Calu3 (cell line): ENCODE measurements at regions not wholly inside any gene's neighbourhood (a gene's known extent, or its start where the extent isn't known, plus 50 kb on each side); places are given as distances from the start of the nearest gene placed in this dataset.

Experiments
- BruUV-seq: library from RNA; stranded (reverse); fragments of 400-500 nt; replicated peaks from 2 replicates; lab custom pipeline; 2021; lab: Mats Ljungman, UMichigan
- CTCF ChIA-PET: fragments of 300-600 bp; sonication (Branson Sonifier 250); formaldehyde crosslinking; loops from one replicate; lab custom pipeline; 2022; ENCODE audit warnings: antibody characterized with exemption; lab: Charles Lee
- DNase-seq: peaks from one replicate; pipeline ENCODE4 v3.0.0; 2022
- H3K27ac Mint-ChIP-seq: one replicate; pipeline ENCODE4 v1.8.0; 2022; ENCODE audit warnings: mixed read lengths; ENCODE audit not compliant: unreplicated experiment
- H3K27me3 Mint-ChIP-seq: one replicate; pipeline ENCODE4 v1.8.0; 2022; ENCODE audit warnings: mixed read lengths; ENCODE audit not compliant: unreplicated experiment
- H3K36me3 Mint-ChIP-seq: one replicate; pipeline ENCODE4 v1.8.0; 2022; ENCODE audit warnings: mild to moderate bottlenecking, moderate library complexity, mixed read lengths; ENCODE audit not compliant: insufficient read depth, unreplicated experiment
- H3K4me1 Mint-ChIP-seq: one replicate; pipeline ENCODE4 v1.8.0; 2022; ENCODE audit warnings: mild to moderate bottlenecking, low read depth, mixed read lengths; ENCODE audit not compliant: unreplicated experiment
- H3K4me3 Mint-ChIP-seq: one replicate; pipeline ENCODE4 v1.8.0; 2022; ENCODE audit warnings: mild to moderate bottlenecking, low read depth, moderate library complexity, mixed read lengths; ENCODE audit not compliant: unreplicated experiment
- H3K9me3 Mint-ChIP-seq: one replicate; pipeline ENCODE4 v1.8.0; 2022; ENCODE audit warnings: low read depth, mixed read lengths; ENCODE audit not compliant: unreplicated experiment
- intact Hi-C: fragments of 100-400 bp; cut with micrococcal nuclease; formaldehyde crosslinking; loops from one replicate; pipeline ENCODE4 v1.10.0; 2022; ENCODE audit not compliant: unreplicated experiment
- TF ChIP-seq, protein P1 (sequence below): fragments of 200-600 bp; IDR thresholded peaks from one replicate; pipeline ENCODE4 v1.8.0; 2022; ENCODE audit warnings: antibody characterized with exemption; ENCODE audit not compliant: unreplicated experiment

DNA sequence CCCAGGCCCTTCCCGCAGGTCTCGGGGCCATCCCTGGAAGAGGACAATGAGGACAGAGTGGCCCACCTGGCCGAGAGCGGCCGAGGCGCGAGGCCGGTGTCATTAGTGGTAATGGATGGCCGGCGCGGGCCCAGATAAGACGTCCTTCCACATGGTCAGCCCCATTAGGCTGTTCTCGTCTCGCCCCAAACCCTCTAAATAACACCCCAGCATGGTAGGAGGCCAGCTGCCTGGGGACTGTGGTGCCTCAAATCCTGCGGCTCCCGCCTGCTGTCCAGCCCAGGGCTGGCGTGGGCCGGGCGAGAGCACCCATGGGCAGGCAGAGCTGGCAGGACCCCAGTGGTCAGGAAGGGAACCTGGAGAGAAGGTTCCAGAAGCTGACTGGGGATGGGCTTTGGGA, 121.7 kb downstream of the FAM53A start:
- CTCF ChIA-PET = interaction anchor here (0.7 kb wide), 1 partner anchor 39 kb away, joined by 3 read pairs; no protein-coding TSS in a partner anchor

DNA sequence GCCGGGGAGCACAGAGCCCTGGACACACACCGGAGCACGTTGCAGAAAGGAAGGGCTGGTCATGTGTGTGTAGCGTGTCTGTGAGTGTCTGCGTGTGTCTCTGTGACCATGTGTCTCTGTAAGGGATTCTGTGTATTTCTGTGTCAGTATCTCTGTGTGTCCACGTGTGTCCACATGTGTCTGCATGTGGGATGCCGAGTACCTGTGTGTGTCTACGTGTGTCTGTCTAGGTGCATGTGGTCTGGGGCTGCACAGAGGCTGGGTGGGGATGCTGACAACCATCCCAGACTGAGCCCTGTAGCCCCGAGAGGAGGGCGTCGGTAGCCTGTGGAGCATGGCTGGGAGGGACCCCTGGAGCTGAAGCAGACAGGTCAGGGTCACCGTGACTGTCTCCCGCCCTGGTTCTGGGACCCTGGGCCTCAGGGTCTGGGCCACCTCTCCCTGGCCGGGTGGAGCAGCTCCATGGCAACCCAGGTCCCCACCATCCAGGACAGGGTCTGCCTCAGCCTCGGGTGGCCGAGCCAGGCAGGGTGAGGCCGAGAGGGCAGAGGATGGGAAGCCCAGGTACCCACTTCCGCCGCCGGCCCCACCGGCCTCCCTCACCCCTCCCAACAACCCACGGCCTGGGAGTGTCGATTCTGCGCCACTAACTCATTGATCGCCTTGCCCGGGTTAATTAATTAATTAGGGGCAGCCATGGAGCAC, 122.7 kb downstream of the FAM53A start:
- peaks cover 83% of the 10 kb centered on the region for H3K27me3 Mint-ChIP-seq
- H3K27ac Mint-ChIP-seq = no peak overlapping the region
- no peak overlapping the region for H3K4me3 Mint-ChIP-seq
- H3K36me3 Mint-ChIP-seq = no peaks in the 10 kb centered on the region
- intact Hi-C loops = no loop called here
- no TSS peak for BruUV-seq
- DNase-seq = no peak
- TF ChIP-seq, protein P1, sequence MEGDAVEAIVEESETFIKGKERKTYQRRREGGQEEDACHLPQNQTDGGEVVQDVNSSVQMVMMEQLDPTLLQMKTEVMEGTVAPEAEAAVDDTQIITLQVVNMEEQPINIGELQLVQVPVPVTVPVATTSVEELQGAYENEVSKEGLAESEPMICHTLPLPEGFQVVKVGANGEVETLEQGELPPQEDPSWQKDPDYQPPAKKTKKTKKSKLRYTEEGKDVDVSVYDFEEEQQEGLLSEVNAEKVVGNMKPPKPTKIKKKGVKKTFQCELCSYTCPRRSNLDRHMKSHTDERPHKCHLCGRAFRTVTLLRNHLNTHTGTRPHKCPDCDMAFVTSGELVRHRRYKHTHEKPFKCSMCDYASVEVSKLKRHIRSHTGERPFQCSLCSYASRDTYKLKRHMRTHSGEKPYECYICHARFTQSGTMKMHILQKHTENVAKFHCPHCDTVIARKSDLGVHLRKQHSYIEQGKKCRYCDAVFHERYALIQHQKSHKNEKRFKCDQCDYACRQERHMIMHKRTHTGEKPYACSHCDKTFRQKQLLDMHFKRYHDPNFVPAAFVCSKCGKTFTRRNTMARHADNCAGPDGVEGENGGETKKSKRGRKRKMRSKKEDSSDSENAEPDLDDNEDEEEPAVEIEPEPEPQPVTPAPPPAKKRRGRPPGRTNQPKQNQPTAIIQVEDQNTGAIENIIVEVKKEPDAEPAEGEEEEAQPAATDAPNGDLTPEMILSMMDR = no peak
- H3K4me1 Mint-ChIP-seq = no peaks in the 10 kb centered on the region
- no peaks in the 10 kb centered on the region for H3K9me3 Mint-ChIP-seq
- CTCF ChIA-PET = no interaction called here

More for the DNA sequence above, 121.7 kb downstream of the FAM53A start:
- DNase-seq = no peak
- no peaks in the 10 kb centered on the region for H3K4me1 Mint-ChIP-seq
- BruUV-seq = no TSS peak
- TF ChIP-seq, protein P1 = no peak
- no peaks in the 10 kb centered on the region for H3K9me3 Mint-ChIP-seq
- H3K36me3 Mint-ChIP-seq = no peaks in the 10 kb centered on the region
- peaks cover 74% of the 10 kb centered on the region for H3K27me3 Mint-ChIP-seq
- no peak overlapping the region for H3K27ac Mint-ChIP-seq
- no peak overlapping the region for H3K4me3 Mint-ChIP-seq
- intact Hi-C loops = no loop called here

DNA sequence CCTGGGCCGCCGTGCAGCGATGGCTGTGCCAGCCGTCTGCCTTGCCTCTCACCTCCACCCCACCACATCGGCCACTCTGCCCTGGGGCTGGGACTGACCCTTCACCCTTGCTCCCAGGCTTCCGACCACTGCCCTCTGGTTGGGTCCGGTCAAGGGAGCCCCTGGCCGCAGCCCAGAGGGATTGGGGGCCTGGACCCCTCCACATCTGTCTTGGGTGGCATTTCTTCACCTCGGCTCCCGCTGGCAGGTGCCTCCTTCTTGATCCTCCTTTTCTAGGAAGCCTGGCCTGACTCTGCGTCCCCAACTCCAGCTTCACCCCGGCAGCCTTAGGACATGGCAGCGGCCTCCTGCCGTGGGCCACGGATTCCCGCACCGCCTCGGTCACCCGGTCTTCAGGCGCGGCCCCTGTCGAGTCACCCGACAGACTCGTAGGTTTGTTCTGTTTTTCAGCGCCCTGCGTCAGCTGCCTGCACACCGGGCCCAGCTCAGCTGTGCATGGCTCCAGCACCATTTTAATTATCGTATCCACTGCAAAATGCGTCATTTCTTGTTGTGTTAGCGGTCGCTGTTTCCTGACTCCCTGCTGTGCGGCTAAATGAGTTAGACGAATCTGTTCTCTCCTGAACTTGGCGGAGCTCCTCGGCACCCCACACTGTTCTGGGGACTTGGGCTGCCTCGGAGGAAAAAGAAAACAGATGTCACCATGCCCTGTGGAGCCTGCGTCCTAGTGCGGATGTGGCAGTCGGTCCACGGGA, 124.0 kb downstream of the FAM53A start:
- no peaks in the 10 kb centered on the region for H3K36me3 Mint-ChIP-seq
- no peak overlapping the region for H3K27ac Mint-ChIP-seq
- intact Hi-C loops = no loop called here
- no peak for DNase-seq
- no peaks in the 10 kb centered on the region for H3K9me3 Mint-ChIP-seq
- no TSS peak for BruUV-seq
- CTCF ChIA-PET = no interaction called here
- H3K4me3 Mint-ChIP-seq = no peak overlapping the region
- peaks cover 91% of the 10 kb centered on the region for H3K27me3 Mint-ChIP-seq
- H3K4me1 Mint-ChIP-seq = no peaks in the 10 kb centered on the region
- TF ChIP-seq, protein P1 = no peak

DNA sequence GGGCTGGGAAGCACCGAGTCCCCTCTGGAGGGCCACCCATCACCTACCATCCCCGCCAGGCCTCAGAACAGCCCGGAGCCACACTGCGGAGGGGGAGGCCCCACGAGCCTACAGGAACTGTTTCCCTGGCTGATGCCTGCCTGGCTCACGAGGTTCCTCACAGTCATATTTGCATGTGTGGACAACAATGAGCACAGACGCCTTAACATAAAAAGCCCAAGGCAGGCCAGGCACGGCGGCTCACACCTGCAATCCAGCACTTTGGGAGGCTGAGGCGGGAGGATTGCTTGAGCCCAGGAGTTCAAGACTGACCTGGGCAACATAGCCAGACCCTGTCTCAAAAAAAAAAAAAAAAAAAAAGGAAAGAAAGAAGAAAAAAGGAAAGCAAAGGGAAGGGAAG, 125.9 kb downstream of the FAM53A start:
- H3K27me3 Mint-ChIP-seq = peaks cover 93% of the 10 kb centered on the region
- no peak for DNase-seq
- no peaks in the 10 kb centered on the region for H3K36me3 Mint-ChIP-seq
- no peak overlapping the region for H3K27ac Mint-ChIP-seq
- H3K4me1 Mint-ChIP-seq = no peaks in the 10 kb centered on the region
- intact Hi-C loops = no loop called here
- TF ChIP-seq, protein P1 = no peak
- no TSS peak for BruUV-seq
- H3K4me3 Mint-ChIP-seq = no peak overlapping the region
- CTCF ChIA-PET = no interaction called here
- H3K9me3 Mint-ChIP-seq = no peaks in the 10 kb centered on the region
